ENCODE measurements at regions not wholly inside any gene's neighbourhood (a gene's known extent, or its start where the extent isn't known, plus 50 kb on each side); places are given as distances from the start of the nearest gene placed in this dataset.

- Histone ChIP-seq H3K9me3 (replicated peaks in 1 of 3) (no peaks in the 10 kb centered on the region), H3K27me3 (no peaks in the 10 kb centered on the region), H3K36me3 (replicated peaks in 1 of 2) (no peaks in the 10 kb centered on the region), H3K4me3 (no peak overlapping the region), H3K27ac (no peak overlapping the region), H3K4me1 (replicated peaks in 1 of 2) (peaks cover 0 to 12% of the 10 kb centered on the region in 2 donors)
- intact Hi-C loops (cut with DNase I), result no loop called here
- no peak for TF ChIP-seq POLR2A (IDR thresholded peaks at IDR 0.05)
- no peak for TF ChIP-seq CTCF (IDR thresholded peaks at IDR 0.05)
- 57 to 77% (median 65%) methylated on average over 4 of the region's 4 CpGs for WGBS, 4 donors
- DNase-seq, result no peak
Observed at GRCh38 chr1:201774224-201774982, 54.6 kb upstream of the IPO9 start.

- intact Hi-C loops (cut with DNase I), result no loop called here
- 78 to 100% (median 88%) methylated on average over 1 of the region's 1 CpG for WGBS, 4 donors
- no peaks in the 10 kb centered on the region for H3K36me3 ChIP-seq (replicated peaks in 1 of 2)
- no peaks in the 10 kb centered on the region for H3K9me3 ChIP-seq (replicated peaks in 1 of 3)
- H3K4me3 ChIP-seq, result no peak overlapping the region
- H3K4me1 ChIP-seq (replicated peaks in 1 of 2), result peaks cover 0 to 16% of the 10 kb centered on the region in 2 donors
- DNase-seq, result no peak
- H3K27me3 ChIP-seq, result no peaks in the 10 kb centered on the region
- no peak overlapping the region for H3K27ac ChIP-seq
- no peak for TF ChIP-seq POLR2A (IDR thresholded peaks at IDR 0.05)
- TF ChIP-seq CTCF (IDR thresholded peaks at IDR 0.05), result no peak
Observed at GRCh38 chr1:201774983-201775344, 54.0 kb upstream of the IPO9 start.

GRCh38 chr1:201775380-201775779, 53.6 kb upstream of the IPO9 start:
- Histone ChIP-seq H3K9me3 (replicated peaks in 1 of 3) (no peaks in the 10 kb centered on the region), H3K27ac (no peak overlapping the region), H3K4me3 (no peak overlapping the region), H3K36me3 (replicated peaks in 1 of 2) (no peaks in the 10 kb centered on the region), H3K4me1 (replicated peaks in 1 of 2) (peaks cover 0 to 17% of the 10 kb centered on the region in 2 donors), H3K27me3 (no peaks in the 10 kb centered on the region)
- intact Hi-C loops (cut with DNase I), result no loop called here
- no peak for TF ChIP-seq POLR2A (IDR thresholded peaks at IDR 0.05)
- no peak for TF ChIP-seq CTCF (IDR thresholded peaks at IDR 0.05)
- 77 to 89% (median 85%) methylated on average over 3 of the region's 3 CpGs for WGBS, 4 donors
- no peak for DNase-seq

- DNase-seq, result no peak
- Histone ChIP-seq H3K4me1 (replicated peaks in 1 of 2) (peaks cover 0 to 17% of the 10 kb centered on the region in 2 donors), H3K36me3 (replicated peaks in 1 of 2) (peaks cover 0 to 21% of the 10 kb centered on the region in 2 donors), H3K27ac (peak overlapping the region in 1 of 5 donors; percentile 11), H3K9me3 (replicated peaks in 1 of 3) (no peaks in the 10 kb centered on the region), H3K27me3 (no peaks in the 10 kb centered on the region), H3K4me3 (no peak overlapping the region)
- TF ChIP-seq CTCF (IDR thresholded peaks at IDR 0.05), result no peak
- TF ChIP-seq POLR2A (IDR thresholded peaks at IDR 0.05), result no peak
- WGBS, 4 donors, result 41 to 46% (median 44%) methylated on average over 5 of the region's 5 CpGs
- intact Hi-C loops (cut with DNase I), result no loop called here
Observed at GRCh38 chr1:201778279-201779065, 50.5 kb upstream of the IPO9 start.

Small RNA genes lying in the stretch of these regions (microRNA-seq; reads per million reads assigned to microRNA genes)
- 0 reads per million in 3 donors for gene MIR5191

Small RNA genes lying in the stretch of these regions (small RNA-seq; reads per million reads assigned to genes)
- 0 reads per million in 2 donors for gene MIR5191
- 0 reads per million in 2 donors for gene RNU6-501P
